Posterior cingulate gyrus (tissue), 11 donors: ENCODE measurements at regions not wholly inside any gene's neighbourhood (a gene's known extent, or its start where the extent isn't known, plus 50 kb on each side); places are given as distances from the start of the nearest gene placed in this dataset.
"Not testable (repeated sequence)": the region's sequence is repeated elsewhere in the genome, so short reads cannot be mapped to it uniquely, and the experiment has no call there.

Experiments
- DNase-seq, 10 donors: peaks; one replicate each; pipeline versions ENCODE4 v3.0.0 to v3.0.0-alpha.2; 2020 to 2021; ENCODE audit warnings: mixed read lengths in 3 of 10
- intact Hi-C: fragments of 100-400 bp; cut with DNase I; formaldehyde crosslinking; loops from one replicate; pipeline ENCODE4 v1.15.1; 2023

DNA sequence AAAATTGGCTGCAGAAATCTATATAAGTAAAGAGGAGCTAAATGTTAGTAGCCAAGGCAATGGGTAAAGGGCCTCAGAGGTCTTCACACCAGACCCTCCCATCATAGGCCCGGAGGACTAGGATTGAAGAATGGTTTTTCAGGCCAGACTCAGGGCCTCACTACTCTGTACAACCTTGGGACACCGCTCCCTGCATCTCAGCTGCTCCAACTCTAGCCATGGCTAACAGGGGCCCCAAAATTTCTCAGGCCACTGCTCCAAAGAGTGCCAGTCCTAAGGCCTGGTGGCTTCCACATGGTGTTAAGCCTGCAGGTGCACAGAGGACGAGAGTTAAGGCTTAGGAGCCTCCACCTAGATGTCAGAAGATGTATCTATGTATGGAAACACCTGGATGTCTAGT is 155.5 kb upstream of the MGAT4C start:
- intact Hi-C loops, result no loop called here
- DNase-seq, result no peak

DNA sequence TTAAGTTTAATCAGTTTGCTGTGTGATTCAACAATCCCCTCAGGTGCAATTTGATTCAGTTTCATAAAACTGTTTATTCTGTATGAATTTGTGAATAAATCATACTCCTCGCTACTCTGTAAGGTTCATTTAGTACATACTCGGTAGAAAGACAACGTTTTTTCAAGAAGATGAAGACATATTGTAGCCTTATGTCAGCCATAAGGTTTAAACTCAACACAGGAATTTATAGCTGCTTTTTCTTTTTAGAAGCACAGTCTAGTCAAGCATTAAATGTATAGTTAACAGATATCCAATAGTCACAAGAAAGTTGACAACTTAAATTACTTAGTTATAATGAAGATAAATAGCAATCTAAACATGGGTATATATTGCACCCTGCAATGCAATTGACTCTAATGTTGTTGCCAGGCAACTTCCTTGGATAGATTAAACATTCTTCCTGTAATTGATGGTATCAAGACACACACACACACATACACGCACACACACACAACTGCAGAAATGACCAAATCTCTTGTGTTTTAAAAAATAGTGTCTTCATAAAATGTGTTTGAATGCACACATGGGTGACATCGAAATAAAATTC is 151.5 kb upstream of the MGAT4C start:
- intact Hi-C loops, result no loop called here
- no peak for DNase-seq

DNA sequence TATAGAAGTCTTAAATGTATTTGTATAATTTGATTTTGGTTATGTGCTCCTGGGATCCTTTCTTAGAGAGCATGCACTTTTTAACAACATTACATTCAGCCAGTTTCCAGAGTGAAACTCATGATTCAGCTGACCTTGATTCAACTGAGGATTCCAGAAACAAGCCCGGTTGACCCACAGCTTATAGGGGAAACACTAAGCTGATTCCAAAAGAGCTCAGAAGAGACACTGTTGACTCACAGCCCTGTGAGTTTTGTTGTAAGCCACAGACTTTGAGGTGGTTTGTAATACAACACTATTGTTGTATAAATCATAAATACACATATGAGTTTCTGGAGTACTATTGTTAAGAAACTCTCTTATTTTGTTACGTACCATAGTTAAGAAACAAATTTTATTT is 133.8 kb upstream of the MGAT4C start:
- DNase-seq, result no peak
- intact Hi-C loops, result no loop called here

DNA sequence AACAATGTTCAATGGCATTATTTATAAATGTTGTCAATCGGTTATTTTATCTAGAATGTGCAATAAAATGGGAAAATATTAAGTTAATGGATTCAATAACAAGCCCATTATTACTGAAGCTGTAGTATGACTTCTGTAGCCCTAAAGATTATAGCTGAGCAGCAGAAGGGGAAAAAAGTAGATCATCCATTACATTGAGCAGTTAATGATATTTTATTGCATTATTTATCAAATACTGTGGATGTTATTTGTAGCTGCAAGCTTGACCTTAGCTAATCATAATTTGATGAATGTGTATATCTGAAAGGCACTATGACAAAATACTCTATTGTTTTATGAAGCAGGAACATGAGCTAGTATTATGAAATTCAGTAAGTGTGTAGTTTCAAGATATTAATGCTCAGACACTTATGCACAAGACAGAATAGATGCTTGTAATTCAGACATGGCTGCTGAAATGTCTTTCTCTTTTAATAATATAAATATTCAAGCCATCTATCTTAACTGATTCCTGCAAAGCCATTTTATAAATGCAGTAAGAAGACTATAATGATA is 131.5 kb upstream of the MGAT4C start:
- no peak for DNase-seq
- intact Hi-C loops, result no loop called here

DNA sequence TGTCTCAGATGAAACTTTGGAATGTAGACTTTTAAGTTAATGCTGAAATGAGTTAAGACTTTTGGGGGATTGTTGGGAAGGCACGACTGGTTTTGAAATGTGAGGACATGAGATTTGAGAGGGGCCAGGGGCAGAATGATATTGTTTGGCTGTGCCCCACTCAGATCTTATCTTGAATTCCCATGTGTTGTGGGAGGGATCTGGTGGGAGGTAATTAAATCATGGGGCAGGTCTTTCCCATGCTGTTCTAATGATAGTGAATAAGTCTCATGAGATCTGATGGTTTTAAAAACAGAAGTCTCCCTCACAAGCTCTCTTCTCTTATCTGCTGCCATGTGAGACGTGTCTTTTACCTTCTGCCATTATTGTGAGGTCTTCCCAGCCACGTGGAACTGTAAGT is 127.6 kb upstream of the MGAT4C start:
- DNase-seq, intact Hi-C loops: not testable (repeated sequence)

DNA sequence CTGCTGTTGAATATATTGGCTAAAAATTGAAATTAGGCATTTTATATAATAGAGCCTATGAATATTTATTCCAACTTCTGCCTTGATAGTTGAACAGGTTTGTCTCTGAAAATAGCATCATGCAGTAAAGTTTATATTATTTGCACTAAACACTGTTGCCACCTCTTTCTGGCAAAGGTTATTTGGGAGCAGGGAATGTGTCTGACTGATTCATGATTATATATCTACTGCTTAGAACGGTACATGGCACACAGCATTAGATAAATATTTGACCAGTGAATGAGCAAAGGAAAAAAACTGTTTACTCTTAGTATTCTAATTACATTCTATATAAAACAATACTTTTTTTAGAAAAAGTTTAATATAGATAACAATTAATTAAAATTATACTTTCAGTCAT is 123.1 kb upstream of the MGAT4C start:
- DNase-seq, result no peak
- intact Hi-C loops, result no loop called here

DNA sequence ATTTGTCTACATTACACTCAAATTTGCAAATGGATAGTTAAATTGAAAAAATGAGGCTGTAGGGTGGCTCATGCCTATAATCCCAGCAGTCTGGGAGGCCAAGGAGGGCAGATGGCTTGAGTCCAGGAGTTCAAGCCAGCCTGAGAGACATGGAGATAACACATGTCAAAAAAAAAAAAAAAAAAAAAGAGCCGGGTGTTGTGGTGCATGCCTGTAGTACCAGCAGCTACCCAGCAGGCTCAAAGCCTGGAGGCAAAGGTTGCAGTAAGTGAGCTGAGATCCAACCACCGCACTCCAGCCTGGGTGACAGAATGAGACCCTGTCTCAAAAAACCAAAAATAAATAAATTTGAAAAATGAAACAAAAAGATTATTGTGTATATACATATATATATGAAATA is 119.9 kb upstream of the MGAT4C start:
- no peak for DNase-seq
- intact Hi-C loops, result no loop called here

DNA sequence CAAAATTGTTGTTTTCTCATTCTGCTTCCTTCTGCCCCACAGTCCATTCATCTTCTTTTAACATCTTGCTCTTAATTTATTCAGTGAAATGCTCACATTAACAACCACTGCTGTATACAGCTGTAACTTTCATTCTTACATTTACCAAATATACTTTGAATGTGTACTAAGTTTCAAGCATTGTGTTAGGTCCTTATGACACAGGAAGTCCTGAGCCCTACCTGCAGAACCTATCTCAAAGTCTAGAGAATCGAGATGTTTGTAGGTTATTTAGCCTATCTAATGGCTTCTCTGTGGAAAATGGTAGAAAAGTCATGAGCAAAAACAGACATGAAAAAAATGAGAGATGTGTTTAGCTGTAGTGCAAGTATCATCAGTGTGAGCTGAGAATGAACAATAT is 117.6 kb upstream of the MGAT4C start:
- no peak for DNase-seq
- intact Hi-C loops, result no loop called here

DNA sequence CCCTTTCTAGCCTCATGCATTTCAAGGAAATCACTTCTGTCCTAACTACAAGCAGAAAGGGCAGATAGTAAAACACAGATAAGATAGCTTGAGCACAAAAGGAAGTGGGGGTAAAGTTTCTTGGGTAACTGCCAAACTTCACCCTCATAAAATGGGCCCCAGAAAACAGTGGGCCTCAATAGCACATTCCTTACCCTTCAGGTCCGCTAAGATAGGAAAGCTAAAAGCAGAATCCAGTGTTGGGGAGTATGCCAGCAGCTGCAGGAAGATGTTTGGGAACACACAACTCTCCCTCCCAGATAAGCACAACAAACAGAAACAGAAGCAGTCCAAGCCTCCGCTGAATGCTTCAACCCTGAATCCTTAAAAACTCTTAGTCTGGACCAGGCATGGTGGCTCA is 110.9 kb upstream of the MGAT4C start:
- DNase-seq, result no peak
- intact Hi-C loops, result no loop called here

DNA sequence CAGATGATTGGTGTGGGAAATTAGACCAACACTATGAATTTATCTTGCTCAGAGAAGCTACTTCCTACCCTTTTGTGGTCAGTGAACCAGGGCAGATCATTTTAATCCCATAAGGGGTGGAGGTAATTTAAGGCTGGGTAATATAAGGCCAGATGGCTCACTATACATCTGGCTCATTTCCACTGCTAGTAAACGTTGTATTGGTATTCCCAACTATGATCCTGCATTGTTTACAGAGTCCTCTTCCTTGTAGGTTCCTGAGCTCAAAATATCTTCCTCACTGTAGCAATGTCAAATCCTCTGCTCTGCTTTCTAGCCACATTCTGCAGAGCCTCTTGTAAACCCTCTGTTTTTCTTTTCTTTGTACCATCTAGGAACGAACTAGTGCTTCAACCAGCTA is 93.0 kb upstream of the MGAT4C start:
- DNase-seq, result no peak
- intact Hi-C loops, result no loop called here

DNA sequence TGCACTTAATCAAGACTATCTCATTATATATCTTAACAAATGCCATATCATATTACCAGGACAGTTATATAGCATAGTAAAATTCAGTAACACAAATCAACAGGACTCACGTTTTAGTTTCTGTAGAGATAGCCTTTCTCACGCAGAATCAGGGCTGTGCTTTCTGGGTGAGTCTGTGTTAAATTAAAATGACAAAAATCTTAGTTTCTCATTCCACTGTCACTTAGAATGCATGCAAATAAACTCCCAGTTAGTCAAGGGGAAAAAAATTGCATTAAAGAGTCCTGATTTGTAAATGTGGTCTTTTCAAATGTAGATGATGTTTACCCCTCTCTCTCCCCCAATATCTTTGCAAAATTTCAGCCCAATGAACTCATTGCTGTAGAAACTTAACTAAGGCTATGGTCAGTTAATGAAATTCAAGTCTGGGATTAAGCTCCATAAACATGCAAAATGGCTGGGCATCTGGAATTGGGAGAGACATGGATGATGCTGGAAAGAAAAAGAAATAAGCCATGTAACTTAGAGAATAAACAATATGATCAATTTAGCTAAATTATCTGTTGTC is 77.8 kb upstream of the MGAT4C start:
- intact Hi-C loops, result no loop called here
- no peak for DNase-seq

DNA sequence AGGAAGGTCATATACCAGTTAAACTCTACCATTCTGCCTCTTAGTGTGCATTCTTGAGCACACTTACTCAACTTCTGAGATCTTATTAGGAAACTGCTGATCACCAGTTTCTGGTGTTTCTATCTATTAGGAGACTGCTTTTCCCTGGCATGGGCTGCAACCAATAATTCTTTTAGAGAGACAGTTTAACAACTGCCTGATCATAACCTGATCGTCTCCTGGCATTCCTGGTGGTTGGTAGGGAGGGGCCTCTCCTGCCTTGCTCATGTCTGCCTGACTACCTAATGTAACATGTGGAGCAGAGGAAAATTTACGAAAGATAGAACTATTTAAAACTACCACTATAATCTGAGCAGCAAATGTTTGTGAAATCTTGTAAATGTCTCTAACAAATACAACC is 75.3 kb upstream of the MGAT4C start:
- intact Hi-C loops, result no loop called here

DNA sequence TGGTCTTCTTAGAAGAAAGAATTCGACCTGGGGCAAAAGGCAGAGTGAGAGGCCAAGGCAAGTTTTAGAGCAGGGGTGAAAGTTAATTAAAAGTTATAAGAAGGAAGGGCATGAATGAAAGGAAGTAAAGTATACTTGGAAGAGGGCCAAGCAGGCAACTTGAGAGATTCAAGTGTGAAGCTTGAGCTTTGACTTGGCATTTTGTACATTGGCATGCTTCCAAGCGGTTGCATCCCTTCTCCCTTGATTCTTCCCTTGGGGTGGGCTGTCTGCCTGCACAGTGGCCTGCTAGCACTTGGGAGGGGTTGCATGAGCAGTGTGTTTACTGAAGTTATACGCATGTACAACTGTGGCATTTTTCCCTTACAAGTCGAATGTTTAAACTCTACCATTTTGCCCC is 74.8 kb upstream of the MGAT4C start:
- no peak for DNase-seq

More for the DNA sequence above, 75.3 kb upstream of the MGAT4C start:
- DNase-seq, result no peak

DNA sequence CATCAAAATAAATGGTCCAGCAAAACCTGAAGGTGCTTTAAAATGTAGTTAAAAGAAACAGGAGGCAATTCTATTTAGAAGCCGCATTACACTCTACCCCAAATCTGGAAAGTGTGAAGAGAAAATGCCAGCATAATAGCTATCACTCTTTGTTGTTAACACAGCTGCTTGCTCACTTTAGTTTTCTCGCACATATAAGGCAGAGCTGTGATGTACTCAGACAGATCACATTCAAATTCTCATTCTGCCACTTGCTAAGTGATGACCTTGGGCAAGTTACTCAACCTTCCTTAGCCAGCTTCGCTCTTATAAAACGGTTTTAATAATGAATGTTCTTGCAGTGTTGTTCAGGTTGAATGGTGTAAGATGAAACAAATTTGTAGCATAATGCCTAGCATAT is 56.0 kb upstream of the MGAT4C start:
- no peak for DNase-seq
- intact Hi-C loops, result no loop called here

More for the DNA sequence above, 74.8 kb upstream of the MGAT4C start:
- intact Hi-C loops, result no loop called here
